WTC11 (cell line): ENCODE measurements at regions not wholly inside any gene's neighbourhood (a gene's known extent, or its start where the extent isn't known, plus 50 kb on each side); places are given as distances from the start of the nearest gene placed in this dataset.

Source experiments
- ATAC-seq: fragments of 200-7000 bp; cut with Tn5 transposase; 2 replicates; pipeline ENCODE4 v1.10.0; 2021; ENCODE audit warnings: mild to moderate bottlenecking, moderate library complexity
- CTCF ChIA-PET: fragments of 300-600 bp; sonication (Branson Sonifier 250); formaldehyde crosslinking; loops from one replicate; lab custom pipeline; 2021; ENCODE audit warnings: antibody characterized with exemption; lab: Charles Lee
- POLR2A ChIA-PET: fragments of 350-600 bp; sonication (Branson Sonifier 250); formaldehyde crosslinking; loops from one replicate; lab custom pipeline; 2021; ENCODE audit warnings: antibody characterized with exemption; lab: Charles Lee
- DNase-seq: peaks from one replicate; pipeline ENCODE4 v3.0.0; 2021; ENCODE audit warnings: low spot score
- H3K27ac Mint-ChIP-seq: 2 replicates; pipeline ENCODE4 v1.8.0; 2021; ENCODE audit warnings: mixed read lengths
- H3K27me3 Mint-ChIP-seq: 2 replicates; pipeline ENCODE4 v1.8.0; 2021; ENCODE audit warnings: low read depth, mild to moderate bottlenecking, moderate library complexity, mixed read lengths
- H3K36me3 Mint-ChIP-seq: 2 replicates; pipeline ENCODE4 v1.8.0; 2021; ENCODE audit warnings: mixed read lengths
- H3K4me1 Mint-ChIP-seq: 2 replicates; pipeline ENCODE4 v1.8.0; 2022; ENCODE audit warnings: mixed read lengths
- H3K4me3 Mint-ChIP-seq: 2 replicates; pipeline ENCODE4 v1.8.0; 2021; ENCODE audit warnings: mild to moderate bottlenecking, moderate library complexity, mixed read lengths
- H3K9me3 Mint-ChIP-seq: 2 replicates; pipeline ENCODE4 v1.8.0; 2021; ENCODE audit warnings: mixed read lengths
- ATF1 ChIP-seq: sonication (generic); formaldehyde crosslinking; IDR thresholded peaks from 2 replicates; pipeline ENCODE4 v1.8.1; 2023; ENCODE audit warnings: mild to moderate bottlenecking, moderate library complexity, missing genetic modification reagents
- CBFB ChIP-seq: sonication (generic); formaldehyde crosslinking; IDR thresholded peaks from 2 replicates; pipeline ENCODE4 v1.8.1; 2022; ENCODE audit warnings: mild to moderate bottlenecking, low read depth, missing genetic modification reagents
- ELF4 ChIP-seq: sonication (generic); formaldehyde crosslinking; IDR thresholded peaks from 2 replicates; pipeline ENCODE4 v1.8.1; 2022; ENCODE audit warnings: low read depth, mild to moderate bottlenecking, moderate library complexity, missing genetic modification reagents
- JAZF1 ChIP-seq: fragments of 250-450 bp; sonication (Bioruptor Pico); IDR thresholded peaks from 2 replicates; pipeline ENCODE4 v1.9.0; 2021; ENCODE audit warnings: moderate library complexity, mild to moderate bottlenecking, inconsistent platforms
- JUN ChIP-seq: sonication (generic); formaldehyde crosslinking; IDR thresholded peaks from 2 replicates; pipeline ENCODE4 v1.8.0; 2023; ENCODE audit warnings: mild to moderate bottlenecking, missing genetic modification reagents
- OVOL2 ChIP-seq: fragments of 250-450 bp; sonication (Bioruptor Pico); IDR thresholded peaks from 2 replicates; pipeline ENCODE4 v1.9.0; 2021; ENCODE audit warnings: mild to moderate bottlenecking, borderline replicate concordance
- RELA ChIP-seq: sonication (generic); formaldehyde crosslinking; IDR thresholded peaks from 2 replicates; pipeline ENCODE4 v1.8.1; 2022; ENCODE audit warnings: missing genetic modification reagents, mild to moderate bottlenecking, borderline replicate concordance
- SMAD3 ChIP-seq: sonication (generic); formaldehyde crosslinking; IDR thresholded peaks from 2 replicates; pipeline ENCODE4 v1.8.0; 2022; ENCODE audit warnings: missing genetic modification reagents, mild to moderate bottlenecking, borderline replicate concordance
- SOX15 ChIP-seq: fragments of 250-450 bp; sonication (Bioruptor Pico); IDR thresholded peaks from 2 replicates; pipeline ENCODE4 v1.9.0; 2021; ENCODE audit warnings: mild to moderate bottlenecking
- SP1 ChIP-seq: sonication (generic); formaldehyde crosslinking; conservative IDR thresholded peaks from 2 replicates; pipeline ENCODE4 v1.8.1; 2022; ENCODE audit warnings: missing genetic modification reagents
- TCF7 ChIP-seq: sonication (generic); formaldehyde crosslinking; IDR thresholded peaks from 2 replicates; pipeline ENCODE4 v1.8.0; 2022; ENCODE audit warnings: mild to moderate bottlenecking, low read depth, missing genetic modification reagents, moderate library complexity
- TP53 ChIP-seq: sonication (generic); formaldehyde crosslinking; IDR thresholded peaks from 2 replicates; pipeline ENCODE4 v1.8.1; 2023; ENCODE audit warnings: mild to moderate bottlenecking, missing genetic modification reagents
- USF2 ChIP-seq: sonication (generic); formaldehyde crosslinking; IDR thresholded peaks from 2 replicates; pipeline ENCODE4 v1.8.1; 2023; ENCODE audit warnings: mild to moderate bottlenecking, missing genetic modification reagents, moderate library complexity
- ZNF121 ChIP-seq: sonication (generic); formaldehyde crosslinking; IDR thresholded peaks from 2 replicates; pipeline ENCODE4 v1.8.0; 2023; ENCODE audit warnings: missing genetic modification reagents
- ZNF138 ChIP-seq: sonication (generic); formaldehyde crosslinking; conservative IDR thresholded peaks from 2 replicates; pipeline ENCODE4 v1.8.1; 2022; ENCODE audit warnings: mild to moderate bottlenecking, moderate library complexity, missing genetic modification reagents
- ZNF232 ChIP-seq: sonication (generic); formaldehyde crosslinking; IDR thresholded peaks from 2 replicates; pipeline ENCODE4 v1.8.0; 2022; ENCODE audit warnings: mild to moderate bottlenecking, missing genetic modification reagents
- ZNF416 ChIP-seq: fragments of 250-450 bp; sonication (Bioruptor Pico); IDR thresholded peaks from 2 replicates; pipeline ENCODE4 v1.9.0; 2021; ENCODE audit warnings: mild to moderate bottlenecking, inconsistent platforms
- ZNF425 ChIP-seq: fragments of 250-450 bp; sonication (Bioruptor Pico); conservative IDR thresholded peaks from 2 replicates; pipeline ENCODE4 v1.9.0; 2021; ENCODE audit warnings: mild to moderate bottlenecking
- ZNF512 ChIP-seq: sonication (generic); formaldehyde crosslinking; IDR thresholded peaks from 2 replicates; pipeline ENCODE4 v1.8.1; 2022; ENCODE audit warnings: missing genetic modification reagents, borderline replicate concordance
- TF ChIP-seq, protein P1 (sequence below): sonication (generic); formaldehyde crosslinking; IDR thresholded peaks from 2 replicates; pipeline ENCODE4 v1.8.1; 2023; ENCODE audit warnings: mild to moderate bottlenecking, missing genetic modification reagents, moderate library complexity
- TF ChIP-seq, protein P2 (sequence below): fragments of 250-450 bp; sonication (Bioruptor Pico); IDR thresholded peaks from 2 replicates; pipeline ENCODE4 v1.9.0; 2021; ENCODE audit warnings: mild to moderate bottlenecking
- TF ChIP-seq, protein P3 (sequence below): sonication (generic); formaldehyde crosslinking; IDR thresholded peaks from 2 replicates; pipeline ENCODE4 v1.8.1; 2023; ENCODE audit warnings: mild to moderate bottlenecking, missing genetic modification reagents
- TF ChIP-seq, protein P4 (sequence below): sonication (generic); formaldehyde crosslinking; IDR thresholded peaks from 2 replicates; pipeline ENCODE4 v1.8.0; 2023; ENCODE audit warnings: missing genetic modification reagents
- TF ChIP-seq, protein P5 (sequence below): fragments of 250-450 bp; sonication (Bioruptor Pico); IDR thresholded peaks from 2 replicates; pipeline ENCODE4 v1.9.0; 2021; ENCODE audit warnings: mild to moderate bottlenecking, borderline replicate concordance

DNA sequence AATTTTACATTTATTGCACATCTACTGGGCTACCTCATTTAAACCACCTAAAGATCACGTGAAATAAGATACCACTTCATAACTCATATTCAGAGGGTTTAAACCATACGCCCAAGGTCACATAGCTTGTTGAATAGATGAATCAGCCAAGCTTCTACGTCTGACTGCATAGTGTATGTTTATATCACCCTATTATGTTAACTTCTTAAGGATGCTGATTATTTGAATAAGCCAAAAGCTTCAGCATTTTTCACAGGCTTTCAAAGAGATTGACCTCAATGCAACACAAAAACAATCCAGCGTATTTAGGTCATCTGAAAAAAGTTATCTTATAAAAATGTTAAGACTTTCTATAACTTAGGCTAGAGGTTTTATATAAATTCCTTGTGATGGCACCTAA, 373.8 kb downstream of the TGFB2 start (continued):
- TF ChIP-seq, protein P1, sequence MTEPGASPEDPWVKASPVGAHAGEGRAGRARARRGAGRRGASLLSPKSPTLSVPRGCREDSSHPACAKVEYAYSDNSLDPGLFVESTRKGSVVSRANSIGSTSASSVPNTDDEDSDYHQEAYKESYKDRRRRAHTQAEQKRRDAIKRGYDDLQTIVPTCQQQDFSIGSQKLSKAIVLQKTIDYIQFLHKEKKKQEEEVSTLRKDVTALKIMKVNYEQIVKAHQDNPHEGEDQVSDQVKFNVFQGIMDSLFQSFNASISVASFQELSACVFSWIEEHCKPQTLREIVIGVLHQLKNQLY = no peak
- TF ChIP-seq SP1 (CRISPR knock-in tag) = no peak
- TF ChIP-seq JAZF1 = no peak
- TF ChIP-seq, protein P2, sequence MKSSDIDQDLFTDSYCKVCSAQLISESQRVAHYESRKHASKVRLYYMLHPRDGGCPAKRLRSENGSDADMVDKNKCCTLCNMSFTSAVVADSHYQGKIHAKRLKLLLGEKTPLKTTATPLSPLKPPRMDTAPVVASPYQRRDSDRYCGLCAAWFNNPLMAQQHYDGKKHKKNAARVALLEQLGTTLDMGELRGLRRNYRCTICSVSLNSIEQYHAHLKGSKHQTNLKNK (CRISPR knock-in tag) = no peak
- no peak for TF ChIP-seq JUN (CRISPR knock-in tag)
- TF ChIP-seq USF2 (CRISPR knock-in tag) = no peak
- TF ChIP-seq RELA (CRISPR knock-in tag) = no peak
- no peak for TF ChIP-seq CBFB (CRISPR knock-in tag)
- TF ChIP-seq ZNF121 (CRISPR knock-in tag) = no peak
- no peak for TF ChIP-seq ZNF232 (CRISPR knock-in tag)
- no peak for TF ChIP-seq ZNF425 (CRISPR knock-in tag)

GRCh38 chr1:218728898-218729565, 383.9 kb downstream of the TGFB2 start:
- DNase-seq (no peak), ATAC-seq (peak; percentile 88)
- Mint-ChIP-seq H3K9me3 (peaks cover 13% of the 10 kb centered on the region), H3K27ac (no peak overlapping the region; the same call in 1 of the 2 replicates), H3K36me3 (peaks cover 2% of the 10 kb centered on the region), H3K4me1 (peaks cover 10% of the 10 kb centered on the region), H3K4me3 (no peak overlapping the region), H3K27me3 (no peaks in the 10 kb centered on the region)
- ChIA-PET CTCF (no interaction called here), POLR2A (no interaction called here)
- no peak for TF ChIP-seq ZNF416 (CRISPR knock-in tag)
- TF ChIP-seq TP53 (CRISPR knock-in tag) = no peak
- TF ChIP-seq CBFB (CRISPR knock-in tag) = no peak
- TF ChIP-seq ELF4 (CRISPR knock-in tag) = no peak
- TF ChIP-seq TCF7 = no peak
- TF ChIP-seq, protein P3, sequence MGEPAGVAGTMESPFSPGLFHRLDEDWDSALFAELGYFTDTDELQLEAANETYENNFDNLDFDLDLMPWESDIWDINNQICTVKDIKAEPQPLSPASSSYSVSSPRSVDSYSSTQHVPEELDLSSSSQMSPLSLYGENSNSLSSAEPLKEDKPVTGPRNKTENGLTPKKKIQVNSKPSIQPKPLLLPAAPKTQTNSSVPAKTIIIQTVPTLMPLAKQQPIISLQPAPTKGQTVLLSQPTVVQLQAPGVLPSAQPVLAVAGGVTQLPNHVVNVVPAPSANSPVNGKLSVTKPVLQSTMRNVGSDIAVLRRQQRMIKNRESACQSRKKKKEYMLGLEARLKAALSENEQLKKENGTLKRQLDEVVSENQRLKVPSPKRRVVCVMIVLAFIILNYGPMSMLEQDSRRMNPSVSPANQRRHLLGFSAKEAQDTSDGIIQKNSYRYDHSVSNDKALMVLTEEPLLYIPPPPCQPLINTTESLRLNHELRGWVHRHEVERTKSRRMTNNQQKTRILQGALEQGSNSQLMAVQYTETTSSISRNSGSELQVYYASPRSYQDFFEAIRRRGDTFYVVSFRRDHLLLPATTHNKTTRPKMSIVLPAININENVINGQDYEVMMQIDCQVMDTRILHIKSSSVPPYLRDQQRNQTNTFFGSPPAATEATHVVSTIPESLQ (CRISPR knock-in tag) = no peak
- TF ChIP-seq ZNF138 (CRISPR knock-in tag) = no peak
- TF ChIP-seq ZNF512 (CRISPR knock-in tag) = no peak
- TF ChIP-seq, protein P4, sequence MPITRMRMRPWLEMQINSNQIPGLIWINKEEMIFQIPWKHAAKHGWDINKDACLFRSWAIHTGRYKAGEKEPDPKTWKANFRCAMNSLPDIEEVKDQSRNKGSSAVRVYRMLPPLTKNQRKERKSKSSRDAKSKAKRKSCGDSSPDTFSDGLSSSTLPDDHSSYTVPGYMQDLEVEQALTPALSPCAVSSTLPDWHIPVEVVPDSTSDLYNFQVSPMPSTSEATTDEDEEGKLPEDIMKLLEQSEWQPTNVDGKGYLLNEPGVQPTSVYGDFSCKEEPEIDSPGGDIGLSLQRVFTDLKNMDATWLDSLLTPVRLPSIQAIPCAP (CRISPR knock-in tag) = no peak
- TF ChIP-seq, protein P5, sequence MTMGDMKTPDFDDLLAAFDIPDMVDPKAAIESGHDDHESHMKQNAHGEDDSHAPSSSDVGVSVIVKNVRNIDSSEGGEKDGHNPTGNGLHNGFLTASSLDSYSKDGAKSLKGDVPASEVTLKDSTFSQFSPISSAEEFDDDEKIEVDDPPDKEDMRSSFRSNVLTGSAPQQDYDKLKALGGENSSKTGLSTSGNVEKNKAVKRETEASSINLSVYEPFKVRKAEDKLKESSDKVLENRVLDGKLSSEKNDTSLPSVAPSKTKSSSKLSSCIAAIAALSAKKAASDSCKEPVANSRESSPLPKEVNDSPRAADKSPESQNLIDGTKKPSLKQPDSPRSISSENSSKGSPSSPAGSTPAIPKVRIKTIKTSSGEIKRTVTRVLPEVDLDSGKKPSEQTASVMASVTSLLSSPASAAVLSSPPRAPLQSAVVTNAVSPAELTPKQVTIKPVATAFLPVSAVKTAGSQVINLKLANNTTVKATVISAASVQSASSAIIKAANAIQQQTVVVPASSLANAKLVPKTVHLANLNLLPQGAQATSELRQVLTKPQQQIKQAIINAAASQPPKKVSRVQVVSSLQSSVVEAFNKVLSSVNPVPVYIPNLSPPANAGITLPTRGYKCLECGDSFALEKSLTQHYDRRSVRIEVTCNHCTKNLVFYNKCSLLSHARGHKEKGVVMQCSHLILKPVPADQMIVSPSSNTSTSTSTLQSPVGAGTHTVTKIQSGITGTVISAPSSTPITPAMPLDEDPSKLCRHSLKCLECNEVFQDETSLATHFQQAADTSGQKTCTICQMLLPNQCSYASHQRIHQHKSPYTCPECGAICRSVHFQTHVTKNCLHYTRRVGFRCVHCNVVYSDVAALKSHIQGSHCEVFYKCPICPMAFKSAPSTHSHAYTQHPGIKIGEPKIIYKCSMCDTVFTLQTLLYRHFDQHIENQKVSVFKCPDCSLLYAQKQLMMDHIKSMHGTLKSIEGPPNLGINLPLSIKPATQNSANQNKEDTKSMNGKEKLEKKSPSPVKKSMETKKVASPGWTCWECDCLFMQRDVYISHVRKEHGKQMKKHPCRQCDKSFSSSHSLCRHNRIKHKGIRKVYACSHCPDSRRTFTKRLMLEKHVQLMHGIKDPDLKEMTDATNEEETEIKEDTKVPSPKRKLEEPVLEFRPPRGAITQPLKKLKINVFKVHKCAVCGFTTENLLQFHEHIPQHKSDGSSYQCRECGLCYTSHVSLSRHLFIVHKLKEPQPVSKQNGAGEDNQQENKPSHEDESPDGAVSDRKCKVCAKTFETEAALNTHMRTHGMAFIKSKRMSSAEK (CRISPR knock-in tag) = no peak
- no peak for TF ChIP-seq SOX15
- no peak for TF ChIP-seq SMAD3 (CRISPR knock-in tag)
- no peak for TF ChIP-seq ATF1 (CRISPR knock-in tag)
- TF ChIP-seq OVOL2 (CRISPR knock-in tag) = no peak
- TF ChIP-seq JUN (CRISPR knock-in tag) = no peak
